Testis (tissue), 2 donors: ENCODE measurements at regions not wholly inside any gene's neighbourhood (a gene's known extent, or its start where the extent isn't known, plus 50 kb on each side); places are given as distances from the start of the nearest gene placed in this dataset.

ENCODE experiments used
- POLR2A ChIP-seq: fragments of 450-650 bp; IDR thresholded peaks from one replicate; pipeline ENCODE4 v1.6.1; 2017; ENCODE audit warnings: antibody characterized with exemption, mild to moderate bottlenecking, moderate library complexity
- TF ChIP-seq, protein P1 (sequence below), 3 experiments: fragments of 450-650 bp in 2 of 3; fragments of 200-600 bp in 1 of 3; sonication (generic) in 1 of 3; IDR thresholded peaks; one replicate each; pipeline ENCODE4 v1.5.1; 2016 to 2019; ENCODE audit warnings: antibody characterized with exemption in 3 of 3, mild to moderate bottlenecking in 2 of 3, moderate library complexity in 1 of 3

DNA sequence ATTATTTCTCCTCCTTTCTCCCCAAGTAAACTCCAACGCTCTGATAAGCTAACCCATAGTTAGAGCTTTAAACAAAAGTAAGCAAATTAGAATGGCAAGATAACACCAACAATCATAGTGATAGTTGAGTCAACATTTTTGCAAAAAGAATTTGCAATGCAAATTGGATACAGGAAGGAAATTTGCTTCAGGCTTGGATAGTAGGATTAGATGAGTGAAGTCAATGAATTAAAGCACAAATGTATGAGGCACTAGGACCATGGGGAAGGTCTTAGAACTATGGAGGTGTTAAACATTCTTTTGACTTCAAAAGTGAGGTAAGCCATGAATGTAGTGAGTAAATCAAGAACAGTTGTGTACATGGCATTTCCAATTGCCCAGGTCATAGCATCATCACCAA, 289.8 kb upstream of the GRAMD2B start:
- TF ChIP-seq, protein P1, sequence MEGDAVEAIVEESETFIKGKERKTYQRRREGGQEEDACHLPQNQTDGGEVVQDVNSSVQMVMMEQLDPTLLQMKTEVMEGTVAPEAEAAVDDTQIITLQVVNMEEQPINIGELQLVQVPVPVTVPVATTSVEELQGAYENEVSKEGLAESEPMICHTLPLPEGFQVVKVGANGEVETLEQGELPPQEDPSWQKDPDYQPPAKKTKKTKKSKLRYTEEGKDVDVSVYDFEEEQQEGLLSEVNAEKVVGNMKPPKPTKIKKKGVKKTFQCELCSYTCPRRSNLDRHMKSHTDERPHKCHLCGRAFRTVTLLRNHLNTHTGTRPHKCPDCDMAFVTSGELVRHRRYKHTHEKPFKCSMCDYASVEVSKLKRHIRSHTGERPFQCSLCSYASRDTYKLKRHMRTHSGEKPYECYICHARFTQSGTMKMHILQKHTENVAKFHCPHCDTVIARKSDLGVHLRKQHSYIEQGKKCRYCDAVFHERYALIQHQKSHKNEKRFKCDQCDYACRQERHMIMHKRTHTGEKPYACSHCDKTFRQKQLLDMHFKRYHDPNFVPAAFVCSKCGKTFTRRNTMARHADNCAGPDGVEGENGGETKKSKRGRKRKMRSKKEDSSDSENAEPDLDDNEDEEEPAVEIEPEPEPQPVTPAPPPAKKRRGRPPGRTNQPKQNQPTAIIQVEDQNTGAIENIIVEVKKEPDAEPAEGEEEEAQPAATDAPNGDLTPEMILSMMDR (IDR thresholded peaks at IDR 0.05): no peak
- no peak for TF ChIP-seq POLR2A
